ENCODE measurements at regions not wholly inside any gene's neighbourhood (a gene's known extent, or its start where the extent isn't known, plus 50 kb on each side); places are given as distances from the start of the nearest gene placed in this dataset.

DNA sequence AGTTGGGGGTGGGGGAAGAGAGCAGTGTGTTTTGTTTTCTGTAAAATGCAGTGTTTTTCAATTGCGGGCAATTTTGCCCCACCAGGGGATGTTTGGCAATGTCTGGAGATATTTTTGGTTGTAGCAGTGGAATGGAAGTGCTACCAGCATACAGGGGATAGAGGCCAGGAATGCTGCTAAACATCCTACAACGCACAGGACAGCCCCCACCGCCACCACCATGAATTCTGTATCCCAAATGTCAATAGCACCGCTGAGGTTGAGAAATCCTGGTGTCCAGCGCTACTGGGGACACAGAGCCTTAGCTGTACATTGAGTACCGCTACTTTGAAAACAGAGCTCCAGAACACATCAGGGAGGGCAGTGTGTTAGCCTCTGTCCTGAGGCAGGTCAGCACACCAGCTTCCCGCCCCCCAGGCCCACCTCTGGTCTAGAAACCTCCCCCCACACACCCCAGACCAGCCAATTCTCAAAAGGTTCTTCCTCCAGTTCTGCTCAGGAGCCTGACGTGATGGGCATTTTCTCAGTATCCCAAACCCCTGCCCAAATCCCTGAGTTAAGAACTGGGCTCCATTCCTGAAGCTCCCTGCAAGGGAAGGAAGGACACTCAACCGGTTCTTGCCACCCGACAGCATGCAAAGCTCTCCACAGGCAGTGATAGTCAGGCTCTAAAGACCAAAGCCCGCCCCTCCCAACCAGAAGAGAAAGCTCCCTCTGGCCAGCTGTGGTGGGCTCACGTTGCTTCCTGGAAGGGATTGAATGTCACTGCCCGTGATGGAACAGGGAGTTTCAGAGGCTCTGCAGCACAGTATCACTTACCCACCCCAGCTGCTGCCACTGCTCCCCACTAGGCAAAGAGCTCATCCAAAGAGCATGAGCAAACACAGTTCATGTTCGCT, 321.5 kb upstream of the JARID2 start:
- Histone ChIP-seq H3K79me2 (ENCODE audit: control insufficient read depth, insufficient read depth, low read length) (no peaks in the 10 kb centered on the region), H3K9ac (ENCODE audit: control insufficient read depth, insufficient read depth, low read length) (no peak overlapping the region), H3K27me3 (replicated peaks in 1 of 2; ENCODE audit: control insufficient read depth in 2 of 2, insufficient read depth in 2 of 2, low read length in 1 of 2) (no peaks in the 10 kb centered on the region; a peak in 1 of 4 replicates), H3K4me2 (ENCODE audit: control insufficient read depth, insufficient read depth) (no peak overlapping the region), H3K27ac (ENCODE audit: control insufficient read depth, insufficient read depth) (no peak overlapping the region), H3K4me1 (ENCODE audit: control insufficient read depth, insufficient read depth, low read length) (no peaks in the 10 kb centered on the region; the same call in 1 of the 2 replicates), H3K9me3 (replicated peaks; ENCODE audit: control insufficient read depth, insufficient read depth, low read length) (no peaks in the 10 kb centered on the region), H2AFZ (ENCODE audit: control insufficient read depth, low read depth, low read length) (no peak overlapping the region), H4K20me1 (ENCODE audit: control insufficient read depth, insufficient read depth) (no peaks in the 10 kb centered on the region), H3K36me3 (ENCODE audit: control insufficient read depth in 2 of 2, insufficient read depth in 2 of 2, low read length in 1 of 2) (no peaks in the 10 kb centered on the region), H3K4me3 (no peak overlapping the region)
- in situ Hi-C loops (cut with MboI) (no loop called here), intact Hi-C loops (cut with micrococcal nuclease; ENCODE audit: unreplicated experiment) (no loop called here)
- SMC1A ChIA-PET (ENCODE audit: uncharacterized antibody, unreplicated experiment), result interaction anchor here (0.6 kb wide), 1 partner anchor 615 kb away, joined by 4 read pairs; no protein-coding TSS in a partner anchor
- ATAC-seq (no peak), DNase-seq (ENCODE audit: low read depth, low spot score) (no peak), FAIRE-seq (no peak)
- CTCF ChIA-PET, result interaction anchor here (0.5 kb wide), 1 partner anchor 39 kb away, joined by 3 read pairs; no protein-coding TSS in a partner anchor
- 55% methylated on average over 14 of the region's 14 CpGs for WGBS (ENCODE audit: insufficient coverage, insufficient replicate concordance, low lambda C conversion rate, missing lambda C conversion rate)
- TF ChIP-seq, protein P1, sequence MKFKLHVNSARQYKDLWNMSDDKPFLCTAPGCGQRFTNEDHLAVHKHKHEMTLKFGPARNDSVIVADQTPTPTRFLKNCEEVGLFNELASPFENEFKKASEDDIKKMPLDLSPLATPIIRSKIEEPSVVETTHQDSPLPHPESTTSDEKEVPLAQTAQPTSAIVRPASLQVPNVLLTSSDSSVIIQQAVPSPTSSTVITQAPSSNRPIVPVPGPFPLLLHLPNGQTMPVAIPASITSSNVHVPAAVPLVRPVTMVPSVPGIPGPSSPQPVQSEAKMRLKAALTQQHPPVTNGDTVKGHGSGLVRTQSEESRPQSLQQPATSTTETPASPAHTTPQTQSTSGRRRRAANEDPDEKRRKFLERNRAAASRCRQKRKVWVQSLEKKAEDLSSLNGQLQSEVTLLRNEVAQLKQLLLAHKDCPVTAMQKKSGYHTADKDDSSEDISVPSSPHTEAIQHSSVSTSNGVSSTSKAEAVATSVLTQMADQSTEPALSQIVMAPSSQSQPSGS (IDR thresholded peaks at IDR 0.05; ENCODE audit: low read length), result no peak
- TF ChIP-seq YBX1 (IDR thresholded peaks at IDR 0.05) (no peak), ZBED1 (IDR thresholded peaks at IDR 0.05; ENCODE audit: borderline replicate concordance) (no peak), KLF5 (IDR thresholded peaks at IDR 0.05; ENCODE audit: partially characterized antibody) (no peak), STAT1 (conservative IDR thresholded peaks at IDR 0.05) (no peak), CHD1 (IDR thresholded peaks at IDR 0.05; ENCODE audit: low read depth, low read length) (no peak), RBBP5 (conservative IDR thresholded peaks at IDR 0.05) (no peak), PAX5 (IDR thresholded peaks at IDR 0.05; ENCODE audit: borderline replicate concordance, low read depth, low read length) (no peak), NFXL1 (IDR thresholded peaks at IDR 0.05; ENCODE audit: borderline replicate concordance) (no peak)
- TF ChIP-seq, protein P2, sequence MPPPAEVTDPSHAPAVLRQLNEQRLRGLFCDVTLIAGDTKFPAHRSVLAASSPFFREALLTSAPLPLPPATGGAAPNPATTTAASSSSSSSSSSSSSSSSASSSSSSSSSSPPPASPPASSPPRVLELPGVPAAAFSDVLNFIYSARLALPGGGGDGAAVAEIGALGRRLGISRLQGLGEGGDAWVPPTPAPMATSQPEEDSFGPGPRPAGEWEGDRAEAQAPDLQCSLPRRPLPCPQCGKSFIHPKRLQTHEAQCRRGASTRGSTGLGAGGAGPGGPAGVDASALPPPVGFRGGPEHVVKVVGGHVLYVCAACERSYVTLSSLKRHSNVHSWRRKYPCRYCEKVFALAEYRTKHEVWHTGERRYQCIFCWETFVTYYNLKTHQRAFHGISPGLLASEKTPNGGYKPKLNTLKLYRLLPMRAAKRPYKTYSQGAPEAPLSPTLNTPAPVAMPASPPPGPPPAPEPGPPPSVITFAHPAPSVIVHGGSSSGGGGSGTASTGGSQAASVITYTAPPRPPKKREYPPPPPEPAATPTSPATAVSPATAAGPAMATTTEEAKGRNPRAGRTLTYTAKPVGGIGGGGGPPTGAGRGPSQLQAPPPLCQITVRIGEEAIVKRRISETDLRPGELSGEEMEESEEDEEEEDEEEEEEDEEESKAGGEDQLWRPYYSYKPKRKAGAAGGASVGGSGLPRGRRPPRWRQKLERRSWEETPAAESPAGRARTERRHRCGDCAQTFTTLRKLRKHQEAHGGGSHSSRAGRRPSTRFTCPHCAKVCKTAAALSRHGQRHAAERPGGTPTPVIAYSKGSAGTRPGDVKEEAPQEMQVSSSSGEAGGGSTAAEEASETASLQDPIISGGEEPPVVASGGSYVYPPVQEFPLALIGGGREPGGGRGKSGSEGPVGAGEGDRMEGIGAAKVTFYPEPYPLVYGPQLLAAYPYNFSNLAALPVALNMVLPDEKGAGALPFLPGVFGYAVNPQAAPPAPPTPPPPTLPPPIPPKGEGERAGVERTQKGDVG (CRISPR knock-in tag; IDR thresholded peaks at IDR 0.05), result no peak
- TF ChIP-seq, protein P3, sequence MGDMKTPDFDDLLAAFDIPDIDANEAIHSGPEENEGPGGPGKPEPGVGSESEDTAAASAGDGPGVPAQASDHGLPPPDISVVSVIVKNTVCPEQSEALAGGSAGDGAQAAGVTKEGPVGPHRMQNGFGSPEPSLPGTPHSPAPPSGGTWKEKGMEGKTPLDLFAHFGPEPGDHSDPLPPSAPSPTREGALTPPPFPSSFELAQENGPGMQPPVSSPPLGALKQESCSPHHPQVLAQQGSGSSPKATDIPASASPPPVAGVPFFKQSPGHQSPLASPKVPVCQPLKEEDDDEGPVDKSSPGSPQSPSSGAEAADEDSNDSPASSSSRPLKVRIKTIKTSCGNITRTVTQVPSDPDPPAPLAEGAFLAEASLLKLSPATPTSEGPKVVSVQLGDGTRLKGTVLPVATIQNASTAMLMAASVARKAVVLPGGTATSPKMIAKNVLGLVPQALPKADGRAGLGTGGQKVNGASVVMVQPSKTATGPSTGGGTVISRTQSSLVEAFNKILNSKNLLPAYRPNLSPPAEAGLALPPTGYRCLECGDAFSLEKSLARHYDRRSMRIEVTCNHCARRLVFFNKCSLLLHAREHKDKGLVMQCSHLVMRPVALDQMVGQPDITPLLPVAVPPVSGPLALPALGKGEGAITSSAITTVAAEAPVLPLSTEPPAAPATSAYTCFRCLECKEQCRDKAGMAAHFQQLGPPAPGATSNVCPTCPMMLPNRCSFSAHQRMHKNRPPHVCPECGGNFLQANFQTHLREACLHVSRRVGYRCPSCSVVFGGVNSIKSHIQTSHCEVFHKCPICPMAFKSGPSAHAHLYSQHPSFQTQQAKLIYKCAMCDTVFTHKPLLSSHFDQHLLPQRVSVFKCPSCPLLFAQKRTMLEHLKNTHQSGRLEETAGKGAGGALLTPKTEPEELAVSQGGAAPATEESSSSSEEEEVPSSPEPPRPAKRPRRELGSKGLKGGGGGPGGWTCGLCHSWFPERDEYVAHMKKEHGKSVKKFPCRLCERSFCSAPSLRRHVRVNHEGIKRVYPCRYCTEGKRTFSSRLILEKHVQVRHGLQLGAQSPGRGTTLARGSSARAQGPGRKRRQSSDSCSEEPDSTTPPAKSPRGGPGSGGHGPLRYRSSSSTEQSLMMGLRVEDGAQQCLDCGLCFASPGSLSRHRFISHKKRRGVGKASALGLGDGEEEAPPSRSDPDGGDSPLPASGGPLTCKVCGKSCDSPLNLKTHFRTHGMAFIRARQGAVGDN (IDR thresholded peaks at IDR 0.05), result no peak
- no TSS peak for BruUV-seq (replicated peaks)
- POLR2A ChIA-PET, result no interaction called here
- RAD21 ChIA-PET (ENCODE audit: unreplicated experiment), result interaction anchor here (0.6 kb wide), 1 partner anchor 301 kb away, joined by 3 read pairs; no protein-coding TSS in a partner anchor

All from GM12878 (cell line).